ENCODE measurements at regions not wholly inside any gene's neighbourhood (a gene's known extent, or its start where the extent isn't known, plus 50 kb on each side); places are given as distances from the start of the nearest gene placed in this dataset.

DNA sequence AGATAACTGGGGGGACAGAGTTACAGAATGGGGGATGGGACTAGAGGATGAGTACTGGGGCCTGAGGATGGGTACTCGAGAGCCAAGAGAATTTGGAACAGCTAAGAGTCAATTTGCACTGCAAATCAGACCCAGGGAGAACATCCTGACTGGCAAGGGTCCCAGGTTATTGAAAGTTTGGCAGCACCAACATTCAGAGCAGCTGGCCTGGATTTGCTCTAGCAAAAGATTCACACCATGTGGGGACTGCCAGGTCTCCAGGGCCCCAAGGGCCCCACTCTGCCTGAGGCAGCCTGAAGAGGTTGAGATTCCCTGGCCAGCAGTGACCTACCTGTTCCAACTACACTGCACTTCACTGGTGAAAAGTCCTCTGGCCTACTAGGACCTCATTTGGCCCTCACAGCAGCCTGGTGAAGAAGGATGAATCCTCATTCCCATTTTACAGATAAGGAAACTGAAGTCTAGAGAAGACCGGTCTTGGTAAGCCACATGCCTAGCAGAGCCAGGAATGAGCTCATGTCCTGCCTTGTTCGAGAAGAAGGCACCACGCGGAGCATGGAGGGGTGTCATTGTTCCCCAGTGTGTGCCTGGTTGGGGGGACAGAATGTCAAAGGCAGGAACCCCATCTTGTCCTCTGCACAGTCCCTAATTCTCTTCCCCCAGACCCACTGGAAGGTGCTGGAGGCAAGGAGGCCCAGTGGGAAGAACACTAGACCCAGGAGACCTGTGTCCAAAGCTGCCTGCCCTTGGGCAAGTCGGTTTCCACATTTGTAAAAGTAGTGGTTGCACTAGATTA is 258.6 kb downstream of the TNS1 start:
- TF ChIP-seq, protein P1, sequence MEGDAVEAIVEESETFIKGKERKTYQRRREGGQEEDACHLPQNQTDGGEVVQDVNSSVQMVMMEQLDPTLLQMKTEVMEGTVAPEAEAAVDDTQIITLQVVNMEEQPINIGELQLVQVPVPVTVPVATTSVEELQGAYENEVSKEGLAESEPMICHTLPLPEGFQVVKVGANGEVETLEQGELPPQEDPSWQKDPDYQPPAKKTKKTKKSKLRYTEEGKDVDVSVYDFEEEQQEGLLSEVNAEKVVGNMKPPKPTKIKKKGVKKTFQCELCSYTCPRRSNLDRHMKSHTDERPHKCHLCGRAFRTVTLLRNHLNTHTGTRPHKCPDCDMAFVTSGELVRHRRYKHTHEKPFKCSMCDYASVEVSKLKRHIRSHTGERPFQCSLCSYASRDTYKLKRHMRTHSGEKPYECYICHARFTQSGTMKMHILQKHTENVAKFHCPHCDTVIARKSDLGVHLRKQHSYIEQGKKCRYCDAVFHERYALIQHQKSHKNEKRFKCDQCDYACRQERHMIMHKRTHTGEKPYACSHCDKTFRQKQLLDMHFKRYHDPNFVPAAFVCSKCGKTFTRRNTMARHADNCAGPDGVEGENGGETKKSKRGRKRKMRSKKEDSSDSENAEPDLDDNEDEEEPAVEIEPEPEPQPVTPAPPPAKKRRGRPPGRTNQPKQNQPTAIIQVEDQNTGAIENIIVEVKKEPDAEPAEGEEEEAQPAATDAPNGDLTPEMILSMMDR (IDR thresholded peaks at IDR 0.05; ENCODE audit: poor library complexity) = no peak
- TF ChIP-seq EZH2phosphoT487 (IDR thresholded peaks at IDR 0.05; ENCODE audit: low read depth, severe bottlenecking, unreplicated experiment) = no peak
